ENCODE measurements at regions not wholly inside any gene's neighbourhood (a gene's known extent, or its start where the extent isn't known, plus 50 kb on each side); places are given as distances from the start of the nearest gene placed in this dataset.
"Not testable (repeated sequence)": the region's sequence is repeated elsewhere in the genome, so short reads cannot be mapped to it uniquely, and the experiment has no call there.

GRCh38 chr6:144390886-144391285 lies 105.8 kb downstream of the UTRN start:
- FAIRE-seq: no peak

GRCh38 chr6:144392536-144392935 lies 107.4 kb downstream of the UTRN start:
- DNase-seq (ENCODE audit: low spot score in 2 of 2) (no peak), FAIRE-seq (no peak)

More at GRCh38 chr6:144390886-144391285, 105.8 kb downstream of the UTRN start:
- no peak for DNase-seq (ENCODE audit: low spot score in 2 of 2)

- FAIRE-seq (no peak), DNase-seq (ENCODE audit: low spot score in 2 of 2) (no peak)
Observed at GRCh38 chr6:144394210-144394609, 109.1 kb downstream of the UTRN start.

GRCh38 chr6:144395014-144395413 lies 109.9 kb downstream of the UTRN start:
- DNase-seq (ENCODE audit: low spot score in 2 of 2) (no peak), FAIRE-seq (no peak)

- FAIRE-seq: no peak
Observed at GRCh38 chr6:144395826-144396225, 110.7 kb downstream of the UTRN start.

GRCh38 chr6:144397141-144397540 lies 112.0 kb downstream of the UTRN start:
- no peak for FAIRE-seq
- no peak for DNase-seq (ENCODE audit: low spot score in 2 of 2)

More at GRCh38 chr6:144395826-144396225, 110.7 kb downstream of the UTRN start:
- DNase-seq (ENCODE audit: low spot score in 2 of 2): no peak

- DNase-seq (ENCODE audit: low spot score in 2 of 2) (no peak), FAIRE-seq (no peak)
Observed at GRCh38 chr6:144400321-144400720, 115.2 kb downstream of the UTRN start.

GRCh38 chr6:144401736-144402733 lies 116.9 kb downstream of the UTRN start:
- FAIRE-seq (no peak), DNase-seq (ENCODE audit: low spot score in 2 of 2) (no peak)

GRCh38 chr6:144402750-144403149 lies 117.6 kb downstream of the UTRN start:
- no peak for FAIRE-seq
- DNase-seq (ENCODE audit: low spot score in 2 of 2): no peak

- DNase-seq (ENCODE audit: low spot score in 2 of 2) (no peak), FAIRE-seq (no peak)
Observed at GRCh38 chr6:144405163-144405562, 120.0 kb downstream of the UTRN start.

GRCh38 chr6:144406796-144407195 lies 121.7 kb downstream of the UTRN start:
- FAIRE-seq (no peak), DNase-seq (ENCODE audit: low spot score in 2 of 2) (no peak)

- DNase-seq (ENCODE audit: low spot score in 2 of 2) (no peak), FAIRE-seq (no peak)
Observed at GRCh38 chr6:144408161-144408560, 123.0 kb downstream of the UTRN start.

- DNase-seq (ENCODE audit: low spot score in 2 of 2) (no peak), FAIRE-seq (no peak)
Observed at GRCh38 chr6:144410059-144410458, 124.9 kb downstream of the UTRN start.

- FAIRE-seq: not testable (repeated sequence)
Observed at GRCh38 chr6:144410574-144410973, 125.4 kb downstream of the UTRN start.

GRCh38 chr6:144411531-144412165 lies 126.5 kb downstream of the UTRN start:
- FAIRE-seq (no peak), DNase-seq (ENCODE audit: low spot score in 2 of 2) (no peak)

More at GRCh38 chr6:144410574-144410973, 125.4 kb downstream of the UTRN start:
- DNase-seq (ENCODE audit: low spot score in 2 of 2): not testable (repeated sequence)

GRCh38 chr6:144413418-144413817 lies 128.3 kb downstream of the UTRN start:
- no peak for DNase-seq (ENCODE audit: low spot score in 2 of 2)
- FAIRE-seq: no peak

- FAIRE-seq (no peak), DNase-seq (ENCODE audit: low spot score in 2 of 2) (no peak)
Observed at GRCh38 chr6:144415014-144415413, 129.9 kb downstream of the UTRN start.

GRCh38 chr6:144415835-144416237 lies 130.7 kb downstream of the UTRN start:
- DNase-seq (ENCODE audit: low spot score in 2 of 2): no peak

GRCh38 chr6:144416244-144416643 lies 131.1 kb downstream of the UTRN start:
- DNase-seq (ENCODE audit: low spot score in 2 of 2) (no peak), FAIRE-seq (no peak)

More at GRCh38 chr6:144415835-144416237, 130.7 kb downstream of the UTRN start:
- no peak for FAIRE-seq

- FAIRE-seq (no peak), DNase-seq (ENCODE audit: low spot score in 2 of 2) (no peak)
Observed at GRCh38 chr6:144416773-144417172, 131.6 kb downstream of the UTRN start.

GRCh38 chr6:144417681-144418080 lies 132.5 kb downstream of the UTRN start:
- FAIRE-seq (no peak), DNase-seq (ENCODE audit: low spot score in 2 of 2) (no peak)
